ENCODE measurements at regions not wholly inside any gene's neighbourhood (a gene's known extent, or its start where the extent isn't known, plus 50 kb on each side); places are given as distances from the start of the nearest gene placed in this dataset.

DNA sequence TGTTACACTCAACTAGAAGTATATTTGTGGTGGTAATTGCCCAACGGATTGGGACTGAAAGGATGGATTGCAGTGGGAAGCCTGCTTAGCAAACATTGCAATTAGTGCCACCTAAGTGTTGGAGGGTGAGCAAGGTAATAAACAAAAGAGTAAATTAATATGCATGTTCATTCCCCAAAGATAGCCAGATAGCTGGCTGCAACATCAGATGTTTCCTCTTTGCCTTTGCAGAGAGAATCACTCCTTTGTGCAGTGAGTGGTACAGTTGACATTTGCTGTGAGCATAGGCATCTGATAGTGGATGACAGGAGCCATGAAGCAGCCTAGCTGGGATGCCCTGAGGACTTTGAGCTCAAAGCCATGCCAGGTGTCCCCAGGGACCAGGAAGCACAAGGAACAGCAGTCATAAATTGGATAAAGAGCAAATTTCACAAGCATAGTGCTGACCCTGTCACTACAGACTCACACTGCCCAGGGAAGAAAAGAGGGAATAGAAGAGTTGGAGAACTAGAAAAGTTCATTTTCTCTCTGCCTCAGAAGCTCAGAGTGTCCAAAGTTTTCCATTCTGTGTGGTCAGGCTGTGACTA lies 336.1 kb upstream of the SLC30A5 start:
- TF ChIP-seq POLR2A (IDR thresholded peaks at IDR 0.05; ENCODE audit: low read depth, low read length) (no peak), POLR2AphosphoS5 (IDR thresholded peaks at IDR 0.05; ENCODE audit: low read depth, low read length) (no peak)

Measured in GM12892 (cell line).